ENCODE measurements at regions not wholly inside any gene's neighbourhood (a gene's known extent, or its start where the extent isn't known, plus 50 kb on each side); places are given as distances from the start of the nearest gene placed in this dataset.

GRCh38 chr7:142434666-142435167 is 176.9 kb upstream of the PRSS58 start:
- TF ChIP-seq POLR2A (IDR thresholded peaks at IDR 0.05): no peak
- TF ChIP-seq CTCF (IDR thresholded peaks at IDR 0.05): no peak

All from testis (tissue), 2 donors.